Endothelial cell of hepatic sinusoid (primary cell): ENCODE measurements at regions not wholly inside any gene's neighbourhood (a gene's known extent, or its start where the extent isn't known, plus 50 kb on each side); places are given as distances from the start of the nearest gene placed in this dataset.

Source experiments
- in situ Hi-C: cut with HindIII; loops from 2 replicates; pipeline ENCODE4 v1.10.0; 2017; ENCODE audit warnings: low sequenced_read_pairs

GRCh38 chr5:113792806-113793205 is 279.3 kb downstream of the YTHDC2 start:
- in situ Hi-C loops: no loop called here

GRCh38 chr5:113794981-113795380 is 281.5 kb downstream of the YTHDC2 start:
- in situ Hi-C loops: no loop called here

- in situ Hi-C loops: no loop called here
These were observed 287.2 kb downstream of the YTHDC2 start for GRCh38 chr5:113800686-113801085.

GRCh38 chr5:113804264-113804663 is 290.8 kb downstream of the YTHDC2 start:
- in situ Hi-C loops: no loop called here

GRCh38 chr5:113804943-113805342 is 291.4 kb downstream of the YTHDC2 start:
- in situ Hi-C loops: loop anchor here (5.0 kb wide), 1 partner anchor 47 kb away; no protein-coding TSS in a partner anchor

GRCh38 chr5:113806250-113806649 is 292.8 kb downstream of the YTHDC2 start:
- in situ Hi-C loops: loop anchor here (5.0 kb wide), 1 partner anchor 46 kb away; no protein-coding TSS in a partner anchor

GRCh38 chr5:113806904-113807303 is 293.4 kb downstream of the YTHDC2 start:
- in situ Hi-C loops: loop anchor here (5.0 kb wide), 1 partner anchor 45 kb away; no protein-coding TSS in a partner anchor

GRCh38 chr5:113807427-113807991 is 294.0 kb downstream of the YTHDC2 start:
- in situ Hi-C loops: loop anchor here (5.0 kb wide), 1 partner anchor 45 kb away; no protein-coding TSS in a partner anchor

GRCh38 chr5:113808956-113809355 is 295.5 kb downstream of the YTHDC2 start:
- in situ Hi-C loops: loop anchor here (5.0 kb wide), 1 partner anchor 43 kb away; no protein-coding TSS in a partner anchor

- in situ Hi-C loops: loop anchor here (5.0 kb wide), 1 partner anchor 43 kb away; no protein-coding TSS in a partner anchor
These were observed 296.1 kb downstream of the YTHDC2 start for GRCh38 chr5:113809626-113810025.

- in situ Hi-C loops: no loop called here
These were observed 300.0 kb downstream of the YTHDC2 start for GRCh38 chr5:113813466-113813865.

GRCh38 chr5:113817683-113818082 is 304.2 kb downstream of the YTHDC2 start:
- in situ Hi-C loops: no loop called here

- in situ Hi-C loops: no loop called here
These were observed 310.2 kb downstream of the YTHDC2 start for GRCh38 chr5:113823696-113824095.

- in situ Hi-C loops: no loop called here
These were observed 310.8 kb downstream of the YTHDC2 start for GRCh38 chr5:113824307-113824706.

GRCh38 chr5:113825176-113825575 is 311.7 kb downstream of the YTHDC2 start:
- in situ Hi-C loops: no loop called here

- in situ Hi-C loops: no loop called here
These were observed 333.4 kb downstream of the YTHDC2 start for GRCh38 chr5:113846941-113847340.

GRCh38 chr5:113864437-113864836 is 350.9 kb downstream of the YTHDC2 start:
- in situ Hi-C loops: no loop called here

- in situ Hi-C loops: no loop called here
These were observed 353.3 kb downstream of the YTHDC2 start for GRCh38 chr5:113866763-113867162.

- in situ Hi-C loops: no loop called here
These were observed 356.1 kb downstream of the YTHDC2 start for GRCh38 chr5:113869611-113870010.

- in situ Hi-C loops: no loop called here
These were observed 358.5 kb downstream of the YTHDC2 start for GRCh38 chr5:113871972-113872371.

- in situ Hi-C loops: no loop called here
These were observed 361.6 kb downstream of the YTHDC2 start for GRCh38 chr5:113875096-113875495.

- in situ Hi-C loops: no loop called here
These were observed 378.0 kb downstream of the YTHDC2 start for GRCh38 chr5:113891491-113891890.

GRCh38 chr5:113896789-113897188 is 383.3 kb downstream of the YTHDC2 start:
- in situ Hi-C loops: loop anchor here (5.0 kb wide), 1 partner anchor 41 kb away; no protein-coding TSS in a partner anchor
